ENCODE measurements at regions not wholly inside any gene's neighbourhood (a gene's known extent, or its start where the extent isn't known, plus 50 kb on each side); places are given as distances from the start of the nearest gene placed in this dataset.
"Not testable (repeated sequence)": the region's sequence is repeated elsewhere in the genome, so short reads cannot be mapped to it uniquely, and the experiment has no call there.

DNA sequence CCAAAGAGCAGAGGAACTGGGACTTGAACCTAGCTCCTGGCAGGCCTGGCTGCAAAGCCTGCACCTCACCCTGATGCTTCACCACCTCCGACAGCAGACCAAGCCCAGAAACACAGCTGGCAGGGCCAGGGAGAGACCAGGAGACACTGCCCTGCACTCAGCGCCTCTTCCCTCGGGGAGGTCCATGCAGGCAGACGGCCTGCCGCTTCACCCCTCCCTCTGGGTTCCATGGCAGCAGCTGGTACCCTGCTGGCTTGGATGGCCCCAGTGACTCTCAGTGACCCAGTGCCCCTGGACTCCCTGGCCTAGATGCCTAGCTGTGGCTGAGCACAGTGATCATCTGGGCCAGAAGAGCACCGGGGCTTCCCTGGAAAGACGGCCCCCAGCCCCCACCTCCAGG lies 65.3 kb upstream of the TARDBP start:
- CTCF ChIA-PET: no interaction called here
- Mint-ChIP-seq H3K4me3 (no peak overlapping the region), H3K4me1 (peaks cover 6% of the 10 kb centered on the region), H3K36me3 (ENCODE audit: low read depth) (no peaks in the 10 kb centered on the region), H3K27me3 (peaks cover 39% of the 10 kb centered on the region), H3K27ac (no peak overlapping the region), H3K9me3 (no peaks in the 10 kb centered on the region)
- no peak for DNase-seq
- POLR2A ChIA-PET: no interaction called here

DNA sequence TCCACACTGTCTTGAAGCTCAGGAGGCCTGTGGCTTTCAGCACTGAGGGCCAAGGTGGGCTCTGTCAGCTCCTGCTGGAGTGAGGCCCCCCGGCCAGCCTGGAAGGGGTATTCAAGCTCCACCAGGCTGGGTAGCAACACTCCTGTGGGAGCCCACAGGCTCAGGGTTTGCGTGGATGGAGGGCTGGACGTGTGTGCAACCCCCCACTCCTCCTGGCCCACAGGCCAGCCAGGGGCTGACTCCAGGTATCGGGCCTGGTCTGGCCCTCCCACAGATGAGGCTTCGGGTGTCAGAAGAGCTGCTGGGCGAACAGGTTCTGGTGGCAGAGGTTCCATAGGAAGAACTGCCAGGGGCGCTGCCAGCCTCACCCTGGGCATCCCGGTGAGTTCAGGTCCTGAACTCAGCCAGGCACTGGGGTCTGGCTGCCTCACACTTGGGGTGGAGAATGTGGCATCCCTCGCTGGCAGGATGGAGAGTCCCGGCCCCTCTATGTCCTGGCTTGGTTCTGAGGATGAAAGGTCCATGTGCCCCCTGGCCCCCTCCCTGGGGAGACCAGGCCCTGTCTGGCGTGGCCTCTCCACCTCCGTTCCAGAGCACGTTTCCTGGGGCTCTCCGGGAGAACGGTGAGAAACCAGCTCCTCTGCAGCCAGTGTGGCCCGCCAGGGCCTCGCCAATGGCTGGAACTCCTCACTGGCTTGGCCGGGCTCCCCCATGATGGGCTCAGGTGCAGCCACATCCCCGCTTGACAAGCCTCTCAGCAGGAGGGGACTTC lies 64.6 kb upstream of the TARDBP start:
- peaks cover 6% of the 10 kb centered on the region for H3K4me1 Mint-ChIP-seq

DNA sequence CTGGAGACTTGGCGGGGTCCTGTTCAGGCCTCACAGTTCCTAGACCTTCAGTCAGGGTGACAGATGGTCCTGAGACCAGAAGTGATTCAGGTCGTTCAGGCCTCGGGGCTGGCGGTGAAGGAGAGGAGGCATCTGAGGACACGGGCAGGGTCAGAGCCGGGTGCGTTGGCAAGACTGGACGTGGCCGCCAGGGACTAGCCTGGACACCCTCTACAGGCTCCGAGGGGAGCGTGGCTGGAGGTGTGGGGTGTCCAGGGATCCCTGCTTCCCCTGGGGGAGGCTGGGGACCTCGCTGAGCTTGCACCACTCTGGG lies 64.0 kb upstream of the TARDBP start:
- Mint-ChIP-seq H3K9me3 (no peaks in the 10 kb centered on the region), H3K36me3 (ENCODE audit: low read depth) (no peaks in the 10 kb centered on the region), H3K4me3 (no peak overlapping the region), H3K27me3 (peaks cover 33% of the 10 kb centered on the region), H3K4me1 (peaks cover 6% of the 10 kb centered on the region), H3K27ac (no peak overlapping the region)
- ChIA-PET POLR2A (no interaction called here), CTCF (no interaction called here)
- no peak for DNase-seq

More for the DNA sequence above, 64.6 kb upstream of the TARDBP start:
- Mint-ChIP-seq H3K4me3 (no peak overlapping the region), H3K36me3 (ENCODE audit: low read depth) (no peaks in the 10 kb centered on the region), H3K27ac (no peak overlapping the region), H3K9me3 (no peaks in the 10 kb centered on the region), H3K27me3 (peaks cover 38% of the 10 kb centered on the region)
- DNase-seq: no peak
- CTCF ChIA-PET: no interaction called here
- POLR2A ChIA-PET: no interaction called here

DNA sequence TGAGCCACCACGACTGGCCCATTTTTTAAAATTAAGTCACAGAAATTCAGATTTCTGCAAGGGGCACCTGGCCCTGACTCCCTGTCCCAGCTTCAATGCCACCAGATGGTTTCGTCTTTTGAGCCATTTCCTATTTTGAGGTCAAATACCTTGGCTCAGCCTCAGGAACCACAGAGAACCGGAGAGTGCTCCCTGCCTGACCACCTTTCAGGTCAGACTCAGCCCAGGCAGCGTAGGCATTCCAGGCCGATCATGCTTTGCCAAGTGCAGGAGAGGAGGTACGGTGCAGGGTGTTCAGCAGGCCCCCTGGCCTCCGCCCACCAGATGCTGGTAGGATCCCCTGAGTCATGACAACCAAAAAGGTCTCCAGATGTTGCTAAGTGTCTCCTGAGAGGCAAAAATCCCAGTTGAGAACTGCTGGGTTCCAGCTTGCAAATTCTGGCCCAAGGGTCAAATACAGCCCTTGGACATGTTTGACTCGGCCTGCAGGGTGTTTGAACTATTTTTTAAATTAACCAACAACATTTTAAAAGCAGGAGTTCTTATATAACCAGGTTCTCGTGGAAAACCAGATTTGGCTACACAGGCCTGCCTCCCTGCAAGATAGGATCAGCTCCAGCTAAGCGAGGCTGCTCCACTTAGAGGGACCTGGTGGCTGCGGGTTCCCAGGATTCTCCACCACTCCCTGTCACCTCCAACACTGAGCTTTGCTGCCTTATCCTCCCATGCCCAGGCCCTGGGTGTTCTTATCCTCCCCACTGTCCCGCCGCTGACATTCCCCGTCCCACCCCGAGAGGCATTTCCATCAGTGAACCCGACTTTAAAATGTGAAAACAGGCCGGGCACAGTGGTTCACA lies 61.9 kb upstream of the TARDBP start:
- H3K9me3 Mint-ChIP-seq: no peaks in the 10 kb centered on the region
- ChIA-PET POLR2A (no interaction called here), CTCF (interaction anchor here (0.7 to 1.4 kb wide), 4 partner anchors 9 to 681 kb away, joined by 3 read pairs; no protein-coding TSS in a partner anchor)
- H3K4me1 Mint-ChIP-seq: no peaks in the 10 kb centered on the region
- no peak for DNase-seq
- H3K27ac Mint-ChIP-seq: no peak overlapping the region
- no peak overlapping the region for H3K4me3 Mint-ChIP-seq
- peaks cover 15% of the 10 kb centered on the region for H3K27me3 Mint-ChIP-seq
- H3K36me3 Mint-ChIP-seq (ENCODE audit: low read depth): no peaks in the 10 kb centered on the region

GRCh38 chr1:10951298-10951697 lies 61.2 kb upstream of the TARDBP start:
- H3K4me3 Mint-ChIP-seq; H3K4me1 Mint-ChIP-seq; H3K9me3 Mint-ChIP-seq; H3K27ac Mint-ChIP-seq; POLR2A ChIA-PET; DNase-seq; H3K36me3 Mint-ChIP-seq (ENCODE audit: low read depth): not testable (repeated sequence)
- CTCF ChIA-PET: interaction anchor here (0.7 to 1.4 kb wide), 2 partner anchors 9 to 682 kb away, joined by 3 read pairs; no protein-coding TSS in a partner anchor
- H3K27me3 Mint-ChIP-seq: peaks cover 14% of the 10 kb centered on the region

GRCh38 chr1:10951961-10952360 lies 60.5 kb upstream of the TARDBP start:
- ChIA-PET POLR2A (no interaction called here), CTCF (interaction anchor here (1.4 kb wide), 1 partner anchor 8 kb away, joined by 3 read pairs; no protein-coding TSS in a partner anchor)
- Mint-ChIP-seq H3K9me3 (no peaks in the 10 kb centered on the region), H3K27ac (no peak overlapping the region), H3K4me1 (no peaks in the 10 kb centered on the region), H3K36me3 (ENCODE audit: low read depth) (no peaks in the 10 kb centered on the region), H3K4me3 (no peak overlapping the region), H3K27me3 (peaks cover 14% of the 10 kb centered on the region)
- DNase-seq: no peak

DNA sequence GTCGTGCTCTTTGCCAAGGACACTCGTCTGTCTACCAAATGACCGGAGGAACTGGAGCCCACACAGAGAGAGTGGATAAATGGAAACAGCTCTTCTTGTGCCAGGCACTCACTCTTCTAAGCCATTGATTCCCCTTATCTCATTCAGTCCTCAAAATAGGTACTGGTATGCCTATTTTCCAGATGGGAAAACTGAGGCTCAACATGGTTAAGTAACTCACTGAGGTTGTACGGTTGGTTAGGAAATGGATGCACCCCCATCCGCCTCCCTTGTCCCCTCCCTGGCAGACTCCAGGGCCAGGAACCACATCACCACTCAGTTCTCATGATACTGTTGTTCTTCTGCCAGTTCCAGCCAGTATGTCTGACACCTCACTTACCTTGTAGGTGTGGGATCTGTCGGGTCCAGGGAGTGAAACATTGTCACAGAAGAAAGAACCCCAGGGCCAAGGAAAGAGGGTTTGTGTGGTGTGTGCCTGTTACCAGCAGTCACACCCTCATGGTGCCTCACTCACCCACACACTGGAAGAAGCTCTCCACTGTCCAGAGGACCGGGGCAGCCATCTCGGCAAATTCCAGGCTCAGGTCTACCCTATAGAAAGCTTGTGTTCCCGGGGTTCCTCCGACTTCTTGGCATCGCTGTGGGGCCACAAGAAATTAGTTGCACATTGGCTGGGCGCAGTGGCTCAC lies 58.8 kb upstream of the TARDBP start:
- ChIA-PET POLR2A (no interaction called here), CTCF (interaction anchor here (0.6 kb wide), 1 partner anchor 30 kb away, joined by 4 read pairs; no protein-coding TSS in a partner anchor)
- Mint-ChIP-seq H3K9me3 (no peaks in the 10 kb centered on the region), H3K36me3 (ENCODE audit: low read depth) (no peaks in the 10 kb centered on the region), H3K27me3 (peaks cover 14% of the 10 kb centered on the region), H3K4me3 (no peak overlapping the region), H3K4me1 (no peaks in the 10 kb centered on the region), H3K27ac (no peak overlapping the region)
- no peak for DNase-seq

DNA sequence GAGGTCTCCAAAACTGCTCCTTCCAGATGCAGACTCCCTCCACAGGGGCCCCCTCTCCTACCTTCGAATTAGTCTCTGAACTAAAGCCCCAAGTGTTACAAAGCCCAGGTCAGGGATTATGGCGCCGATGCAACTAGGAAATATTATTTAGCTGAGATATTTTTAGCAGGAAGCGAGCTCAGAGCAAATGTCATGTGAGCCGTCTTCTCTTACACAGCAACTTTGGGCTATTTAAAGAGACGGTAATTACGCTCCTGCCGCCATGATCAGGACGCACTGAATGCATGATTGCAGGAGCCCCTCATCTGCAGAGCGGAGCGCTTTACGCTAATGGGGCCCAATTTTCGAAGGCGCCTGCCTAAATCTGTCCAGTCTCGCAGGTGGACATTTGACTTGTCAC lies 55.3 kb upstream of the TARDBP start:
- CTCF ChIA-PET: interaction anchor here (0.6 to 1.0 kb wide), 2 partner anchors 17 to 570 kb away, joined by 3 read pairs; no protein-coding TSS in a partner anchor
- Mint-ChIP-seq H3K4me1 (peaks cover 3% of the 10 kb centered on the region), H3K27ac (no peak overlapping the region)

DNA sequence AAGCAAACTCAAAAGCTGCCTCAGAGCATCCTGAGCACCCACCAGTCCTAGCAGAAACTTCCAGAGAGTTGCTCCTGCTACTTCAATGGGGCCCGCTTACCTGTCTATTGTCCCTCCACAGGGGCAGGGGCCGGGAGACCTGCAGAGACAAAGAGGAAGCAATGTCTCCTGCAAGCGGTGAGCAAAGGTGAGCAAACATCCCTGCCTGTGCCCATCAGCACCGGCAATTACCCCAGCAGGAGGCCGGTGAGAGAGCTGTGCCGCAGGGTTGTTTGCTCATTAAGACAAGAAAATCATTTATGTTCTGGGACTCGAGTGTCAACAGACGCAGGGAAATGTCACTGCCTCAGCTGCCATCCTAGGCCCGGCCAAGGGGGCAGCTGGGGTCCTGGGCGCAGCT lies 53.8 kb upstream of the TARDBP start:
- Mint-ChIP-seq H3K36me3 (ENCODE audit: low read depth) (no peaks in the 10 kb centered on the region), H3K27ac (no peak overlapping the region), H3K4me3 (no peak overlapping the region), H3K9me3 (no peaks in the 10 kb centered on the region), H3K27me3 (peaks cover 14% of the 10 kb centered on the region), H3K4me1 (peaks cover 3% of the 10 kb centered on the region)
- no peak for DNase-seq
- CTCF ChIA-PET: interaction anchor here (1.4 kb wide), 1 partner anchor 451 kb away, joined by 4 read pairs; no protein-coding TSS in a partner anchor
- POLR2A ChIA-PET: no interaction called here

More for the DNA sequence above, 55.3 kb upstream of the TARDBP start:
- no peak for DNase-seq
- Mint-ChIP-seq H3K27me3 (peaks cover 13% of the 10 kb centered on the region), H3K9me3 (no peaks in the 10 kb centered on the region), H3K36me3 (ENCODE audit: low read depth) (no peaks in the 10 kb centered on the region), H3K4me3 (no peak overlapping the region)
- POLR2A ChIA-PET: interaction anchor here (0.6 kb wide), 1 partner anchor 8 kb away, joined by 11 read pairs; no protein-coding TSS in a partner anchor

DNA sequence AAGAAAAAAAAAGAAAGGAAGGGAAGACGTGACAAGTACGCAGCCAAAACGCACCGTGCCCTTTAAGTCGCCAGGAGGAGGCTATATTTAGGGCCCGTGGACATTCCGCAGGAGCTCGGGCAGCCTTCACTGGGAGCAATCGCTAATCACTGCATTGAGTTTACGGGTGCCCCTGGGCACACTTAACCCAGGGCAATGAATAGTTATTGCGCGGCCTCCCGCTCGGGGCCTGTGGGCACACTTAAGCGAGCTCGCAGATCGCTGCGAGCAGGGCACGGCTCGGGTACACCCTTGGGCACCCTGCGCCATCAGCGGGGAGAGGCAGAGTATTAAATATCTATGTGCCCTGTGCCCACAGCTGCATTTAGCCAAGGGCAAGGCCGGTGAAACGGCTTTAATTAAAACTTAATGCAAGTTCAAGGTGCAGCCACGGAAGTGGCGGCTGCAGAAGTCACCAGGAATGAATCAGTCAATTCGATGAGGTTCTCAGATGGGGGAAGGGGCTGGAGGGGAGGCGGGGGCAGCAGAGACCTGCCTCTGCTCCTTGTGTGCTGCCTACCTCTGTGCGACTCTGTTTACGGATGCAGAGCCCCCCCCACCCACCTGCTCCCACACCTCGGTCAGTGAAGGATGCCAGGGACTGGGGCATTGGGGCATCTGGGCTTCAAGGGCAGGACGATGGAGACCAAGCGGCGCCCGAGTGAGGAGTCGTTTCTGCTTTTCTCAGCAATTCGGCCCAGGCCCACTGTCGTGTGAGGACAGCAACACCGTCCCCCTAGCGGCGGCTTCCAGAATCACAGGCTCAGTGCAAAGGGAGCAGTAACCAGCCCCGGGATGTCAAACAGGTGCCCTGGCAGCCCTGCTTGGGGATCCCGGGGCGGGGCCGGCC lies 51.8 kb upstream of the TARDBP start:
- peak; percentile 83 for DNase-seq
- peaks cover 19% of the 10 kb centered on the region for H3K27me3 Mint-ChIP-seq
- ChIA-PET POLR2A (no interaction called here), CTCF (interaction anchor here (0.8 to 1.5 kb wide), 2 partner anchors 9 to 51 kb away, joined by 3 read pairs; no protein-coding TSS in a partner anchor)
- no peaks in the 10 kb centered on the region for H3K36me3 Mint-ChIP-seq (ENCODE audit: low read depth)
- no peaks in the 10 kb centered on the region for H3K9me3 Mint-ChIP-seq
- peaks cover 16% of the 10 kb centered on the region for H3K4me1 Mint-ChIP-seq
- H3K27ac Mint-ChIP-seq: no peak overlapping the region
- H3K4me3 Mint-ChIP-seq: no peak overlapping the region

- no peaks in the 10 kb centered on the region for H3K36me3 Mint-ChIP-seq (ENCODE audit: low read depth)
- H3K27ac Mint-ChIP-seq: no peak overlapping the region
Measured at GRCh38 chr1:10961300-10961833, 51.1 kb upstream of the TARDBP start.

DNA sequence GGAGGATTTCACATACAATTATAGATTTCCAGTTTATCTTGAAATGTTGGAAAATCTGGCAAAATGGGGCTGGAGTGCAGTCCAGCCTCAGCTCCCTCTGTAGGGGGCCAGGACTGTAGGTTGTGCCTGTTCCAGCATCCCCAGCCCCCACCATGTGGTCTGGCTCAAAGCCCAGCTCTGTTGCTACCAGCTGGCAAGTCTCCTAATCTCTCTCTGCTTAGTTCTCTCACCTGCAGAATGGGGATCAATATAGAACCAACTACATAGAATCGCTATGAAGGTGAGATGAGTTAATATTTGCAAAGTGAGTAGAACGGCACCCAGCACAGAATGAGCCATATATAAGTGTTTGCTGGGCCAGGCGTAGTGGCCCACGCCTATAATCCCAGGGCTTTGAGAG lies 50.0 kb upstream of the TARDBP start:
- CTCF ChIA-PET: interaction anchor here (1.4 kb wide), 1 partner anchor 455 kb away, joined by 4 read pairs; no protein-coding TSS in a partner anchor
- H3K27ac Mint-ChIP-seq: no peak overlapping the region
- POLR2A ChIA-PET: no interaction called here
- H3K36me3 Mint-ChIP-seq (ENCODE audit: low read depth): no peaks in the 10 kb centered on the region
- H3K9me3 Mint-ChIP-seq: no peaks in the 10 kb centered on the region
- no peak overlapping the region for H3K4me3 Mint-ChIP-seq
- peaks cover 25% of the 10 kb centered on the region for H3K27me3 Mint-ChIP-seq
- peaks cover 22% of the 10 kb centered on the region for H3K4me1 Mint-ChIP-seq
- no peak for DNase-seq

More at GRCh38 chr1:10961300-10961833, 51.1 kb upstream of the TARDBP start:
- Mint-ChIP-seq H3K4me3 (no peak overlapping the region), H3K27me3 (peaks cover 19% of the 10 kb centered on the region), H3K4me1 (peaks cover 18% of the 10 kb centered on the region), H3K9me3 (no peaks in the 10 kb centered on the region)
- DNase-seq: no peak
- ChIA-PET CTCF (no interaction called here), POLR2A (no interaction called here)
